GM18909 (cell line): ENCODE measurements at regions not wholly inside any gene's neighbourhood (a gene's known extent, or its start where the extent isn't known, plus 50 kb on each side); places are given as distances from the start of the nearest gene placed in this dataset.
A peak's percentile ranks its signal among the peaks of the same experiment; 100 is the strongest.
"Not testable (repeated sequence)": the region's sequence is repeated elsewhere in the genome, so short reads cannot be mapped to it uniquely, and the experiment has no call there.

ENCODE experiments used
- ATAC-seq: cut with Tn5 transposase; IDR thresholded peaks from one replicate; pipeline ENCODE4 v1.9.1; 2021; ENCODE audit warnings: mild to moderate bottlenecking; ENCODE audit not compliant: unreplicated experiment, poor library complexity

GRCh38 chr5:102663749-102664530 lies 91.2 kb upstream of the PAM start:
- ATAC-seq: no peak

GRCh38 chr5:102664616-102665335 lies 90.3 kb upstream of the PAM start:
- no peak for ATAC-seq

- ATAC-seq: no peak
Measured at GRCh38 chr5:102666164-102666946, 88.8 kb upstream of the PAM start.

- no peak for ATAC-seq
Measured at GRCh38 chr5:102668220-102668932, 86.7 kb upstream of the PAM start.

- peak; percentile 45 for ATAC-seq
Measured at GRCh38 chr5:102670224-102670836, 84.8 kb upstream of the PAM start.

- not testable (repeated sequence) for ATAC-seq
Measured at GRCh38 chr5:102671033-102671734, 83.9 kb upstream of the PAM start.

- ATAC-seq: no peak
Measured at GRCh38 chr5:102678267-102679058, 76.6 kb upstream of the PAM start.

- peak; percentile 97 for ATAC-seq
Measured at GRCh38 chr5:102681403-102681983, 73.6 kb upstream of the PAM start.

GRCh38 chr5:102682101-102682647 lies 72.9 kb upstream of the PAM start:
- ATAC-seq: peak; percentile 4

- ATAC-seq: not testable (repeated sequence)
Measured at GRCh38 chr5:102688076-102688475, 67.0 kb upstream of the PAM start.

- ATAC-seq: not testable (repeated sequence)
Measured at GRCh38 chr5:102688581-102689342, 66.3 kb upstream of the PAM start.

- ATAC-seq: no peak
Measured at GRCh38 chr5:102690910-102691309, 64.2 kb upstream of the PAM start.

GRCh38 chr5:102691434-102691833 lies 63.7 kb upstream of the PAM start:
- no peak for ATAC-seq

GRCh38 chr5:102700120-102700831 lies 54.8 kb upstream of the PAM start:
- no peak for ATAC-seq

GRCh38 chr5:102700916-102701315 lies 54.2 kb upstream of the PAM start:
- no peak for ATAC-seq

GRCh38 chr5:102701748-102702147 lies 53.4 kb upstream of the PAM start:
- ATAC-seq: no peak
